ENCODE measurements at regions not wholly inside any gene's neighbourhood (a gene's known extent, or its start where the extent isn't known, plus 50 kb on each side); places are given as distances from the start of the nearest gene placed in this dataset.
A peak's percentile ranks its signal among the peaks of the same experiment; 100 is the strongest.

DNA sequence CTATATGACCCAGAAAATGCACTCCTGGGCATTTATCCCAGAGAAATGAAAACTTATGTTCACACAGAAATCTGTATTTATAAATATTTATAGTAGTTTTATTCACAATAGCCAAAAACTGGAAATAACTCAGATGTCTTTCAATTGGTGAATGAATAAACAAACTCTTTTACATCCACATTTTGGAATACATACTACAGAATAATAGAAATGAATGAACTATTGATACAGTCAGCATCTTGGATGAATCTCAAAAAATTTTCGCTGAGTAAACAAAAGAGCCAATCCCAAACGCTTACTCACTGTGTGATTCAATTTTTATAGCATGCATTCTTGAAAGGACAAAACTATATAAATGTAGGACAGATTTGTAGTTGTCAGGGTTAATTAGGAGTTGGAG, 75.1 kb upstream of the HTR2C start:
- H3K79me2 ChIP-seq (ENCODE audit: control insufficient read depth, insufficient read depth, low read length), result no peaks in the 10 kb centered on the region
- WGBS (ENCODE audit: insufficient coverage, low coverage, missing lambda C conversion rate), result 0% methylated on average over 2 of the region's 2 CpGs
- no peaks in the 10 kb centered on the region for H3K9me3 ChIP-seq (replicated peaks; ENCODE audit: control insufficient read depth, insufficient read depth, low read depth, low read length)
- ATAC-seq, result no peak
- H2AFZ ChIP-seq (ENCODE audit: low read depth, low read length), result no peak overlapping the region
- no peaks in the 10 kb centered on the region for H3K9me1 ChIP-seq (ENCODE audit: control insufficient read depth, insufficient read depth, low read length)
- no peaks in the 10 kb centered on the region for H3K36me3 ChIP-seq (ENCODE audit: control insufficient read depth, insufficient read depth, low read length)
- no peak for DNase-seq (ENCODE audit: extremely low read depth in 1 of 4, low spot score in 3 of 4)
- no peak for FAIRE-seq
- no peaks in the 10 kb centered on the region for H4K20me1 ChIP-seq (replicated peaks; ENCODE audit: control insufficient read depth, insufficient read depth, low read length)
- H3K4me2 ChIP-seq (ENCODE audit: insufficient read depth, low read length), result no peak overlapping the region
- intact Hi-C loops (cut with micrococcal nuclease), result no loop called here
- POLR2A ChIA-PET, result no interaction called here
- no peak overlapping the region for H3K27ac ChIP-seq (ENCODE audit: extremely low read depth, low read depth, low read length)
- H3K4me1 ChIP-seq (replicated peaks in 1 of 2; ENCODE audit: control insufficient read depth in 2 of 2, insufficient read depth in 2 of 2, low read length in 2 of 2), result no peaks in the 10 kb centered on the region
- CTCF ChIA-PET (ENCODE audit: low intra/inter-chr PET ratio), result no interaction called here
- no peaks in the 10 kb centered on the region for H3K27me3 ChIP-seq (ENCODE audit: control insufficient read depth in 2 of 2, insufficient read depth in 2 of 2, low read length in 2 of 2)
- BruUV-seq (replicated peaks), result no TSS peak
- H3K9ac ChIP-seq (ENCODE audit: insufficient read depth in 1 of 2, low read depth in 2 of 2, low read length in 2 of 2), result no peak overlapping the region
- H3K4me3 ChIP-seq, result no peak overlapping the region
- in situ Hi-C loops (cut with MboI), result no loop called here
- TF ChIP-seq ZNF134 (CRISPR knock-in tag; conservative IDR thresholded peaks at IDR 0.05) (no peak), MAFG (tag; conservative IDR thresholded peaks at IDR 0.05) (0 out of 2 replicates have a peak, but pooled peaks have one; percentile 14), ZNF584 (CRISPR knock-in tag; IDR thresholded peaks at IDR 0.05; ENCODE audit: low read depth) (no peak), ZNF23 (CRISPR knock-in tag; IDR thresholded peaks at IDR 0.05) (no peak), MAFF (IDR thresholded peaks at IDR 0.05; ENCODE audit: low read length) (peak; percentile 20; the same call in 1 of the 2 replicates), MXI1 (IDR thresholded peaks at IDR 0.05; ENCODE audit: low read depth, low read length) (no peak), SP1 (CRISPR knock-in tag; IDR thresholded peaks at IDR 0.05) (no peak), ZNF785 (CRISPR knock-in tag; IDR thresholded peaks at IDR 0.05) (no peak), ZBTB8A (IDR thresholded peaks at IDR 0.05; ENCODE audit: partially characterized antibody) (no peak), GATAD2A (IDR thresholded peaks at IDR 0.05) (no peak), C11orf30 (IDR thresholded peaks at IDR 0.05; ENCODE audit: low read depth) (peak; percentile 53), L3MBTL2 (IDR thresholded peaks at IDR 0.05) (no peak), ZFX (CRISPR knock-in tag; IDR thresholded peaks at IDR 0.05) (no peak), ZNF316 (IDR thresholded peaks at IDR 0.05) (peak; percentile 76), FOSL1 (tag; conservative IDR thresholded peaks at IDR 0.05) (no peak), FOXA3 (CRISPR knock-in tag; conservative IDR thresholded peaks at IDR 0.05 in 1 of 2, IDR thresholded peaks at IDR 0.05 in 1 of 2) (no peak)
- TF ChIP-seq, protein P1, sequence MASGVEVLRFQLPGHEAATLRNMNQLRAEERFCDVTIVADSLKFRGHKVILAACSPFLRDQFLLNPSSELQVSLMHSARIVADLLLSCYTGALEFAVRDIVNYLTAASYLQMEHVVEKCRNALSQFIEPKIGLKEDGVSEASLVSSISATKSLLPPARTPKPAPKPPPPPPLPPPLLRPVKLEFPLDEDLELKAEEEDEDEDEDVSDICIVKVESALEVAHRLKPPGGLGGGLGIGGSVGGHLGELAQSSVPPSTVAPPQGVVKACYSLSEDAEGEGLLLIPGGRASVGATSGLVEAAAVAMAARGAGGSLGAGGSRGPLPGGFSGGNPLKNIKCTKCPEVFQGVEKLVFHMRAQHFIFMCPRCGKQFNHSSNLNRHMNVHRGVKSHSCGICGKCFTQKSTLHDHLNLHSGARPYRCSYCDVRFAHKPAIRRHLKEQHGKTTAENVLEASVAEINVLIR (CRISPR knock-in tag; IDR thresholded peaks at IDR 0.05), result no peak
- TF ChIP-seq, protein P2, sequence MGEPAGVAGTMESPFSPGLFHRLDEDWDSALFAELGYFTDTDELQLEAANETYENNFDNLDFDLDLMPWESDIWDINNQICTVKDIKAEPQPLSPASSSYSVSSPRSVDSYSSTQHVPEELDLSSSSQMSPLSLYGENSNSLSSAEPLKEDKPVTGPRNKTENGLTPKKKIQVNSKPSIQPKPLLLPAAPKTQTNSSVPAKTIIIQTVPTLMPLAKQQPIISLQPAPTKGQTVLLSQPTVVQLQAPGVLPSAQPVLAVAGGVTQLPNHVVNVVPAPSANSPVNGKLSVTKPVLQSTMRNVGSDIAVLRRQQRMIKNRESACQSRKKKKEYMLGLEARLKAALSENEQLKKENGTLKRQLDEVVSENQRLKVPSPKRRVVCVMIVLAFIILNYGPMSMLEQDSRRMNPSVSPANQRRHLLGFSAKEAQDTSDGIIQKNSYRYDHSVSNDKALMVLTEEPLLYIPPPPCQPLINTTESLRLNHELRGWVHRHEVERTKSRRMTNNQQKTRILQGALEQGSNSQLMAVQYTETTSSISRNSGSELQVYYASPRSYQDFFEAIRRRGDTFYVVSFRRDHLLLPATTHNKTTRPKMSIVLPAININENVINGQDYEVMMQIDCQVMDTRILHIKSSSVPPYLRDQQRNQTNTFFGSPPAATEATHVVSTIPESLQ (CRISPR knock-in tag; IDR thresholded peaks at IDR 0.05), result no peak
- TF ChIP-seq, protein P3, sequence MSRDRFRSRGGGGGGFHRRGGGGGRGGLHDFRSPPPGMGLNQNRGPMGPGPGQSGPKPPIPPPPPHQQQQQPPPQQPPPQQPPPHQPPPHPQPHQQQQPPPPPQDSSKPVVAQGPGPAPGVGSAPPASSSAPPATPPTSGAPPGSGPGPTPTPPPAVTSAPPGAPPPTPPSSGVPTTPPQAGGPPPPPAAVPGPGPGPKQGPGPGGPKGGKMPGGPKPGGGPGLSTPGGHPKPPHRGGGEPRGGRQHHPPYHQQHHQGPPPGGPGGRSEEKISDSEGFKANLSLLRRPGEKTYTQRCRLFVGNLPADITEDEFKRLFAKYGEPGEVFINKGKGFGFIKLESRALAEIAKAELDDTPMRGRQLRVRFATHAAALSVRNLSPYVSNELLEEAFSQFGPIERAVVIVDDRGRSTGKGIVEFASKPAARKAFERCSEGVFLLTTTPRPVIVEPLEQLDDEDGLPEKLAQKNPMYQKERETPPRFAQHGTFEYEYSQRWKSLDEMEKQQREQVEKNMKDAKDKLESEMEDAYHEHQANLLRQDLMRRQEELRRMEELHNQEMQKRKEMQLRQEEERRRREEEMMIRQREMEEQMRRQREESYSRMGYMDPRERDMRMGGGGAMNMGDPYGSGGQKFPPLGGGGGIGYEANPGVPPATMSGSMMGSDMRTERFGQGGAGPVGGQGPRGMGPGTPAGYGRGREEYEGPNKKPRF (IDR thresholded peaks at IDR 0.05; ENCODE audit: low read depth, low read length), result no peak
- TF ChIP-seq, protein P4, sequence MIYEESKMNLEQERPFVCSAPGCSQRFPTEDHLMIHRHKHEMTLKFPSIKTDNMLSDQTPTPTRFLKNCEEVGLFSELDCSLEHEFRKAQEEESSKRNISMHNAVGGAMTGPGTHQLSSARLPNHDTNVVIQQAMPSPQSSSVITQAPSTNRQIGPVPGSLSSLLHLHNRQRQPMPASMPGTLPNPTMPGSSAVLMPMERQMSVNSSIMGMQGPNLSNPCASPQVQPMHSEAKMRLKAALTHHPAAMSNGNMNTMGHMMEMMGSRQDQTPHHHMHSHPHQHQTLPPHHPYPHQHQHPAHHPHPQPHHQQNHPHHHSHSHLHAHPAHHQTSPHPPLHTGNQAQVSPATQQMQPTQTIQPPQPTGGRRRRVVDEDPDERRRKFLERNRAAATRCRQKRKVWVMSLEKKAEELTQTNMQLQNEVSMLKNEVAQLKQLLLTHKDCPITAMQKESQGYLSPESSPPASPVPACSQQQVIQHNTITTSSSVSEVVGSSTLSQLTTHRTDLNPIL (CRISPR knock-in tag; IDR thresholded peaks at IDR 0.05), result no peak
